Subcutaneous abdominal adipose tissue (tissue), 5 donors: ENCODE measurements at regions not wholly inside any gene's neighbourhood (a gene's known extent, or its start where the extent isn't known, plus 50 kb on each side); places are given as distances from the start of the nearest gene placed in this dataset.

Experiments
- H3K27ac ChIP-seq: one replicate; pipeline ENCODE4 v1.7.0; 2013; ENCODE audit warnings: low read depth, mild to moderate bottlenecking, inconsistent platforms, low read length, moderate library complexity
- H3K27me3 ChIP-seq, 5 donors: one replicate each; pipeline ENCODE4 v1.7.0; 2013; ENCODE audit warnings: low read length in 5 of 5, inconsistent platforms in 1 of 5; ENCODE audit not compliant: control insufficient read depth in 5 of 5, insufficient read depth in 4 of 5
- H3K36me3 ChIP-seq, 5 donors: one replicate each; pipeline ENCODE4 v1.7.0; 2013; ENCODE audit warnings: low read length in 5 of 5; ENCODE audit not compliant: control insufficient read depth in 5 of 5, insufficient read depth in 5 of 5
- H3K4me1 ChIP-seq, 5 donors: one replicate each; pipeline ENCODE4 v1.7.0; 2013; ENCODE audit warnings: low read length in 5 of 5, mild to moderate bottlenecking in 3 of 5, moderate library complexity in 1 of 5; ENCODE audit not compliant: control insufficient read depth in 5 of 5, insufficient read depth in 5 of 5
- H3K4me3 ChIP-seq, 5 donors: one replicate each; pipeline ENCODE4 v1.7.0; 2013; ENCODE audit warnings: low read length in 5 of 5, low read depth in 1 of 5
- H3K9ac ChIP-seq, 5 donors: one replicate each; pipeline ENCODE4 v1.7.0; 2013; ENCODE audit warnings: low read length in 5 of 5, mild to moderate bottlenecking in 4 of 5, moderate library complexity in 3 of 5
- H3K9me3 ChIP-seq, 5 donors: one replicate each; pipeline ENCODE4 v1.7.0; 2013; ENCODE audit warnings: low read length in 5 of 5; ENCODE audit not compliant: control insufficient read depth in 5 of 5
- donor health status: healthy.
- donor health status: healthy.
- donor health status: healthy.
- donor health status: healthy.
- donor health status: healthy.

DNA sequence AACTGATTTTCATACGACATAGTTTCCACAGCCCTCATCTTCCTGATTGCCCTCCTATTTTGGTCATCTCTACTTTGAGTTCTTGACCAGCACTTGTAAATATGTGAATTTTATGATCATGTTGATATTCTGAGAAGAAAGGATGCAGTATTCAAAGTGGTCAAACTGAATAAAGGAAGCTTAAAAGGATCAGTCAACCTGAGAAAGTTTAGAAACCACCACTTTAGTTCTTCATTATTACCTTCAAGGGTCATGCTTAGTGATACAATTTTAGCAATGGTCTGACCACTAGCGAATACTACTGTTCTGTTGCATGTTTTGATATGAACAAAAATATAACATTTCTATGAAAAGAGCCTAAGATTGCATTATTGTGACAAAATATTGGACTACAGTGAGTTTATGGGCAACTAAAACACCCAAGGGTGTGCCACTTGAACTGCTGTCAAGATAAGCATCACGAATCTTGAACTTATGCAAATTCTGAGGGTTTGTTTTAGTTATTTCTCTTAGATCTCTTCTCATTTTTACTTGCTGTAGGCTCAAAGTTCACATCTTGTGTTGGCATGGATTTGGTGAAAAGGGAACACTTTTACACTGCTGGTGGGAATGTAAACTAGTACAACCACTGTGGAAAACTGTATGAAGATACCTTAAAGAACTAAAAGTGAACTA lies 247.7 kb downstream of the IPMK start:
- Histone ChIP-seq H3K27ac (no peak overlapping the region), H3K9ac (no peak overlapping the region), H3K27me3 (no peaks in the 10 kb centered on the region), H3K4me3 (no peak overlapping the region), H3K9me3 (no peaks in the 10 kb centered on the region), H3K4me1 (peaks cover 0 to 7% (median 0%) of the 10 kb centered on the region in 5 donors), H3K36me3 (no peaks in the 10 kb centered on the region)

DNA sequence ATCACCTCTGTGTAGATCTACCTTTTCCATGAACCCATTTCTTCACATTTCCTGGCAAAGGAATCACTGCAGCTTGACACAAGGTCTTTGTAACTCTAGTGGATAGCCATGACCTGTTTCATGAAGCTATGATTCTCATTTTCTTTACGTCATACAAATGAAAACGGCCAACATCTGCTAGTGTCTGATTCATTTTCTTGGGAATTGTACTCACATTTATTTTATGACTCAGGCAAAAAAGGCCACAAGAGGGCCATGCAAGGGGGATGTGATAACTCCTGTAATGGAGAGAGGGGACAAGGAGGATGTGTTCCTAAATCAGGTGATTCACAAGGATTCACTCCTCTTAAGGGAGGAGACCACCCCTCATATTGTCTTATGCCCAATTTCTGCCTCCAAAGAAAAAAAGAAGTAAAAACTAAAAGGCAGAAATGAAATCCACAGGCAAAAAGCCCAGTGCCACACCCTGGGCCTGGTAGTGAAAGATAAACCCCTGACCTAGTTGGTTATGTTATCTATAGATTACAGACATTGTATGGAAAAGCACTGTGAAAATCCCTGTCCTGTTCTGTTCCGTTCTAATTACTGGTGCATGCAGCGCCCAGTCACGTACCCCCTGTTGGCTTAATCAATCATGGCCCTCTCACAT lies 249.9 kb downstream of the IPMK start:
- Histone ChIP-seq H3K4me3 (no peak overlapping the region), H3K9me3 (no peaks in the 10 kb centered on the region), H3K27ac (no peak overlapping the region), H3K4me1 (no peaks in the 10 kb centered on the region), H3K36me3 (no peaks in the 10 kb centered on the region), H3K27me3 (no peaks in the 10 kb centered on the region), H3K9ac (no peak overlapping the region)

DNA sequence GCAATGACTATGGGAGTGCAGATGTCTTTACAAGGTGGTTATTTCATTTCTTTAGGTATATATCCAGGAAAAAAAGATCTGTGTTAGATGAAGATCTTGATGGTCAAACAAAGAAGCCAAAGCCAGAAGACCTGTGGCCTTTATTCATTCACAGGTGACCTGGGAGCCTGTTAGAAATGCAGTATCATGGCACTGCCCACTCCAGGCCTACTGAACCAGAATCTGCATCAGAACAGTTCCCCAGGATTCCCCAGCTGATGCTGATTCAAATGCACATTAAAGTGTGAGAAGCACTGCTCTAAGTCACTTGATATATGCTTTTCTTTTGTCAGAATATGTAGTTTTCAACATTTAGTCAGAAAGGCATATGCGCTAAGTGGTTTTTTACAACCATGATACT lies 251.1 kb downstream of the IPMK start:
- no peak overlapping the region for H3K4me3 ChIP-seq

DNA sequence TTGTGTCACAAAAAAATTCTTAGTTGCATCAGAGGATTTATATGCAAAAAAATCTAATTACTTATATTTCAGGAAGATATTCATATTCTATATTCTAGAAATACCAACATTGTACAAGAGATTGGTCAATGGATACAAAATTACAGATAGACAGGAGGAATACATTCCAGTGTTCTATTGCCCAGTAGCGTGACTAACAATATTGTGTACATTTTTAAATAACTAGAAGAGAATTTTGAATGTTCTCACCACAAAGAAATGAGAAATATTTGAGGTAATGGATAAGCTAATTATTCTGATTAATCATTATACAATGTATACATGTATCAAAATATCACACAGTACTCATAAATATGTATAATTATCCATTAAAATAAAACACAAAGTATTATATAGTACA lies 253.3 kb downstream of the IPMK start:
- H3K27me3 ChIP-seq: no peaks in the 10 kb centered on the region
- H3K4me1 ChIP-seq: no peaks in the 10 kb centered on the region
- no peaks in the 10 kb centered on the region for H3K9me3 ChIP-seq
- H3K36me3 ChIP-seq: no peaks in the 10 kb centered on the region
- no peak overlapping the region for H3K27ac ChIP-seq
- H3K4me3 ChIP-seq: no peak overlapping the region
- no peak overlapping the region for H3K9ac ChIP-seq

More for the DNA sequence above, 251.1 kb downstream of the IPMK start:
- Histone ChIP-seq H3K36me3 (no peaks in the 10 kb centered on the region), H3K4me1 (no peaks in the 10 kb centered on the region), H3K27ac (no peak overlapping the region), H3K9me3 (no peaks in the 10 kb centered on the region), H3K9ac (no peak overlapping the region), H3K27me3 (no peaks in the 10 kb centered on the region)

DNA sequence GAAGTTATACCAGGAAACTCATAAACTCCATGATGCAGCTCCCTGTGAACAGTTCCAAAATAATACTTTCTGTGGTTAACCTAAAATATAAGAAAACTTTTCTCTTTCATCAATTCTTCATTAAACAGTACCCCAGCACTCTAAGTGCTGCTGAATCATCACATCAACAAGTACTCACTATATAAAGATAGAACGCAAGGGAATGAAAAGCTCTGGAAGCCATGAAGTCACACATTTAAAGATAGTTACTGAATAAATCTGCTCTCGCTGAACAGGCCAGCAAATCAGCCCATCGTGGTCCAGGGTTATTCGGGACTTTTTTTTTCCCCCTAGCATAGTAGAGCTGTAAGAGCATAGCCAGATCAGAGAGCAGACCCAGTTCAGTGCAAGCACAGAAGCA lies 254.3 kb downstream of the IPMK start:
- H3K36me3 ChIP-seq: no peaks in the 10 kb centered on the region
- no peaks in the 10 kb centered on the region for H3K9me3 ChIP-seq
- H3K27ac ChIP-seq: no peak overlapping the region
- no peak overlapping the region for H3K4me3 ChIP-seq
- no peaks in the 10 kb centered on the region for H3K27me3 ChIP-seq
- no peaks in the 10 kb centered on the region for H3K4me1 ChIP-seq
- H3K9ac ChIP-seq: no peak overlapping the region

DNA sequence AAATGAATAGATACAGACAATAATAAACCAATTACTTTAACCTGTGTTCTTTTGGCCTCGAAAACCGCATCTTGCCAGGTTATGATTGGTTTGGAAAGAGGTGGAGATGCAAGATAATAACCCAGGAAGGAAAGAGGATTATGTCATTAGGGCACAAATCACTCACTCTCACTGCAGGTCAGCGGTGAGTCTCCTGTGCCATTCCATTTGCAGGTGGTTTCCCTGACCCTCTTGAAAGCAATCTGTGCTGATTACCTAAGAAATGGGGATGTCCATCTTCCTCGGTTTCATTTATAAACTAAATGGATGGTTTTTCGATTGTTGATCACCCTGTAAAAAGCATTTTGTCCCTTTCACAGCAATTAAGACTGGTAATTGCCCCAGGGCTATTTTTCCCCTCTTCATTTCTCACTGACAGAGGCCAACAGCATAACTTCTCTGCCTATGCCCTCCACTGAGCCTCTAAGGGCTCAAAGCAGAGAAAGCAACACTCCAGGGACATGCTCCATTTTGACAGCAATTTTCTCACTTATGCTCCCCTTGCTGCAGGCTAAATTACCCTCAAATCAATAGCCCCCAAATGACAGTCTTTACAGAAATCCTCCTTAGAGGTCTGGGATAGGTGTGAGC lies 257.5 kb downstream of the IPMK start:
- H3K27me3 ChIP-seq: no peaks in the 10 kb centered on the region
- H3K9ac ChIP-seq: no peak overlapping the region
- no peak overlapping the region for H3K27ac ChIP-seq
- no peaks in the 10 kb centered on the region for H3K9me3 ChIP-seq
- H3K4me3 ChIP-seq: no peak overlapping the region
- no peaks in the 10 kb centered on the region for H3K36me3 ChIP-seq
- no peaks in the 10 kb centered on the region for H3K4me1 ChIP-seq

DNA sequence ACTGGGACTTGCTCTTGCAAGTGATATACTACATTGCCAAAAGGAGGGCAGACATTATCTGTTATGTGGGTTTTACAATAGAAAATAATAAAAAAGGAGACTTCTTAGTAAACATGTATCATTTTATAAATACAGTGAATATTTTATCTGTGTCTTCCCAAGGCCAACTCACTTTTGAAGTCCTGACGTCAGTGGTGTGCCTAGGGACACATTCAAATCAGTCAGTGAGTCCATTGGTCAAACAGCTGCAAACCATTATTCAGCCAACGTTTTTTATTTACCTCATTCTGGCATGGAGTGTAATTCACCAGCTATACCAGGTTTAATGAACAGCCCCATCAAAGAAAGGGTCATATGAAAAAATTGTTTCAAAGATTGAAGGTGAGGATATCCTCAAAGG lies 263.7 kb downstream of the IPMK start:
- no peaks in the 10 kb centered on the region for H3K27me3 ChIP-seq
- H3K9ac ChIP-seq: no peak overlapping the region
- no peaks in the 10 kb centered on the region for H3K36me3 ChIP-seq

DNA sequence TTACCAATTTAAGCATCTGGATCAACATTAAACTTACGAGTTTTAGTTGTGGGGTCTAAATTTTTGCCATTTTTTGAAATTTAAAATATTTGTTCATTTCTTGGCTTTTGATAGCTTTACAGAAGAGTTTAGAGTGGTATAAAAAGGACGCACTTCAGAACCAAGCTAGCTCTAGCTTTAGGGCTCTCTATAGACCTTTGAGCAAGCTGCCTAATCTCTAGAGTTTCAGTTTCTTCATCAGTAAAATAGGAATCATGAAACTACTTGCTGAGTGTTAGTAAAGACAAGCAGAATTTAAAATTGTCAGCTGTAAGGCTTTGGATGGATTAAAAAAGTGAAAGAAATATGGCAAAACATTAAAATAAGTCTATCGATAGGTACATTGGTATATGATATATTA lies 266.5 kb downstream of the IPMK start:
- Histone ChIP-seq H3K27ac (no peak overlapping the region), H3K36me3 (no peaks in the 10 kb centered on the region), H3K9ac (no peak overlapping the region), H3K4me3 (no peak overlapping the region), H3K27me3 (no peaks in the 10 kb centered on the region), H3K4me1 (no peaks in the 10 kb centered on the region), H3K9me3 (no peaks in the 10 kb centered on the region)

More for the DNA sequence above, 263.7 kb downstream of the IPMK start:
- no peaks in the 10 kb centered on the region for H3K4me1 ChIP-seq
- no peaks in the 10 kb centered on the region for H3K9me3 ChIP-seq
- H3K27ac ChIP-seq: no peak overlapping the region
- no peak overlapping the region for H3K4me3 ChIP-seq

DNA sequence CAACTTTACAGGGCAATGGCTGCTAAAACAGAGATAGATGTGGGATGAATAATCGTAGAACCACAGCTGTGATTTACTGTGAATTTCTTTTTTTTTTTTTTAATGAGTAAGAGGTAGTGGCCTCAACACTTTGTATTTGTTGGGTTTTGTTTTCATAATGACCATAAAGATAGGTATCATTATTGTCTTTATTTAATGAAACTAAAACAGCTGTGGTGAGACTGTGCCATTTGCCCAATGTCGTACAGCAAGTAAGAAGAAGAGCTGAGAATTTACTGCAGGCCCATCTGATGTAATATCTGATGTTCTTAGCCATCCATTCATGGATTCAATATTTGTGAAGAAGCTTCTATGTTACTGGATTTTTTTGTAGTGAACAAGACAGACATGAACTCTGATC lies 271.2 kb downstream of the IPMK start:
- no peaks in the 10 kb centered on the region for H3K4me1 ChIP-seq
- no peak overlapping the region for H3K9ac ChIP-seq
- no peaks in the 10 kb centered on the region for H3K9me3 ChIP-seq
- H3K4me3 ChIP-seq: no peak overlapping the region
- no peak overlapping the region for H3K27ac ChIP-seq
- no peaks in the 10 kb centered on the region for H3K36me3 ChIP-seq
- H3K27me3 ChIP-seq: no peaks in the 10 kb centered on the region

DNA sequence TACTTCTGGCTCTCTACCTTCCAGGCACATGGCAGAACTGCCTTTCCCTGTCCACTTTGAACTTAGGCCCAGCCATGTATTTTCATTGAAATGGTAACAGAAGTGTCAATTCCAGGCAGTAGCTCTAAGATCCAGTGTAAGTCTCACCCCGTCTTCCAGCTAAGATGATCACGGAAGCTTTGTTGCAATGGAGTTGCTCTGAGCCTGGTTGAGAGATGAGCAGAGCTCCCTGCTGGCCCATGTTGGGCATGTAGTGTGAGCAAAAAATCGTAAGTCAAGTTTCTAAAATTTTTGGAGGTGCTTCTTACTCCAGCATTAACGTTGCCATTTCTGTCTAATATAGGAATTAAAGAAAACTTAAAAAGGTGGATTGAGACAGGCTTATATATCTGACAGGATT lies 274.4 kb downstream of the IPMK start:
- no peaks in the 10 kb centered on the region for H3K36me3 ChIP-seq
- no peak overlapping the region for H3K27ac ChIP-seq
- no peaks in the 10 kb centered on the region for H3K9me3 ChIP-seq
- H3K4me1 ChIP-seq: no peaks in the 10 kb centered on the region
- H3K9ac ChIP-seq: no peak overlapping the region
- no peaks in the 10 kb centered on the region for H3K27me3 ChIP-seq
- H3K4me3 ChIP-seq: no peak overlapping the region
